Activated T-cell treated with anti-CD3 and anti-CD28 coated beads, Interleukin-2, amount 50 U/mL, for 24 hours (primary cell): ENCODE measurements at regions not wholly inside any gene's neighbourhood (a gene's known extent, or its start where the extent isn't known, plus 50 kb on each side); places are given as distances from the start of the nearest gene placed in this dataset.
"Not testable (repeated sequence)": the region's sequence is repeated elsewhere in the genome, so short reads cannot be mapped to it uniquely, and the experiment has no call there.

Source experiments
- DNase-seq: peaks from one replicate; pipeline ENCODE4 v3.0.0-alpha.2; 2020
- H3K27ac Mint-ChIP-seq: 2 replicates; pipeline ENCODE4 v1.8.0; 2020; ENCODE audit warnings: mild to moderate bottlenecking, mixed read lengths
- H3K27me3 Mint-ChIP-seq: 2 replicates; pipeline ENCODE4 v1.8.0; 2020; ENCODE audit warnings: mixed read lengths
- H3K36me3 Mint-ChIP-seq: 2 replicates; pipeline ENCODE4 v1.8.0; 2020; ENCODE audit warnings: low read depth, mixed read lengths
- H3K4me1 Mint-ChIP-seq: 2 replicates; pipeline ENCODE4 v1.8.0; 2020; ENCODE audit warnings: low read depth, mixed read lengths
- H3K4me3 Mint-ChIP-seq: 2 replicates; pipeline ENCODE4 v1.8.0; 2020; ENCODE audit warnings: mild to moderate bottlenecking, moderate library complexity, mixed read lengths
- H3K9me3 Mint-ChIP-seq: 2 replicates; pipeline ENCODE4 v1.8.0; 2020; ENCODE audit warnings: mixed read lengths

DNA sequence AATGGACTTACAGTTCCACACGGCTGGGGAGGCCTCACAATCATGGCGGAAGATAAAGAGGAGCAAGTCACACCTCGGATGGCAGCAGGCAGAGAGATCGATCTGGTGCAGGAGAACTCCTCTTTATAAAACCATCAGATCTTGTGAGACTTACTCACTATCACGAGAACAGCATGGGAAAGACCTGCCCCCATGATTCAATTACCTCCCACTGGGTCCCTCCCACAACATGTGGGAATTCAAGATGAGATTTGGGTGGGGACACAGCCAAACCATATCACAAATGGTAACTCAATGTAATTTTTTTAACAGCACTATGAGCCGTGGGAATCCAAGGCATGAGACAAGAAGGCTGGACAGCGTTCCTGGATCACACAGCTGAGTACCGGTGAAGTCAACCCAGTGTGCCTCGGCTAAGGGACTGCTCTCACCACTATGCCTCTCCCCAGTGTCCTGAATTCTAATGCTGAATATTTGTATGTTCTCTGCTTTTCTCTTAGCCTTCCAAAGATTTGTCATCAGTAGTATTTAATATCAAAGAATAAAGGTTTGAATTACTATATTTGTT is 84.3 kb downstream of the IRS2 start:
- H3K36me3 Mint-ChIP-seq, H3K9me3 Mint-ChIP-seq, DNase-seq, H3K27ac Mint-ChIP-seq, H3K4me3 Mint-ChIP-seq: not testable (repeated sequence)
- H3K4me1 Mint-ChIP-seq = peaks cover 13% of the 10 kb centered on the region
- H3K27me3 Mint-ChIP-seq = peaks cover 42% of the 10 kb centered on the region

DNA sequence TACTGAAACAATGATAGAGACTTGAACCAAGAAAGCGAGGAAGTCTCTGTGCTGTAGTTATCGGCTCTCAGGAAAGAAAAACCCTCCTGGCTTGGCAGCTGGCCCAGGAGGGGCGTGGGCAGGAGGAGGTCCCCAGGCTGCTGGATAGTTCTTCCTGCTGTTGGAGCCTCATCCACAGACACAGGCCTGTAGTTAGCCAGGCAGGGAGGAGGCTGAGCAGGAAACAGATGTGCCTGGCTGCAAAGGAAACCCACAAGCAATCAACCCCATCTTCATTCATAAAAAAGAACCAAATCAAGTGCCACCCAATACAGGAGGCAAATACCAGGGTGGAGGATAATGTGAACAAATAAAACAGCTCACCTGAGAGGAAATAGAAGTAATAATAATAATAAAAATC is 86.2 kb downstream of the IRS2 start:
- Mint-ChIP-seq H3K9me3 (no peaks in the 10 kb centered on the region), H3K27me3 (peaks cover 26% of the 10 kb centered on the region), H3K27ac (no peak overlapping the region), H3K4me3 (no peak overlapping the region), H3K4me1 (peaks cover 13% of the 10 kb centered on the region), H3K36me3 (no peaks in the 10 kb centered on the region)
- no peak for DNase-seq

DNA sequence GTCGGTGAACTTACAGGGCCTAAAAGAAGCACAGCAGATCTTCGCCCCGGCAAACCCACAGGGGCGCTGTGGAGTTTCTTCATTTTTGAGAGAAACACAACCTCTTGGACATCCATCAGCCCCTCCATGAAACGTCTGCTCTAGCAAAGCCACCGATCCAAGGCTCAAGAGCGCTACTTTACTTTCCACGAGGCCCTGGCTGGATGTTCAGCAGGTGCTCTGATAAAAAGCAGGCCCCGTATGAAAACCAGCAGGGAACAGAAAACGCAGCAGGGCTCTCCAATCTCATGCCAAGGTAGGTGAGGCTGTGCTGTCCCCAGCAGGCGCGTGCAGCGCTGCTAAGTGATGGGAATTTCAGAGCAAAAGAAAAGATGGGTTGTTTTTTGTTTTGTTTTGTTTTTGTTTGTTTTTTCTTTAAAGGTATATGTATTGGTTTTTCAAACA is 86.7 kb downstream of the IRS2 start:
- no peak overlapping the region for H3K4me3 Mint-ChIP-seq
- no peaks in the 10 kb centered on the region for H3K36me3 Mint-ChIP-seq
- no peak overlapping the region for H3K27ac Mint-ChIP-seq
- no peak for DNase-seq
- H3K27me3 Mint-ChIP-seq = peaks cover 20% of the 10 kb centered on the region
- H3K4me1 Mint-ChIP-seq = peaks cover 7% of the 10 kb centered on the region
- no peaks in the 10 kb centered on the region for H3K9me3 Mint-ChIP-seq

DNA sequence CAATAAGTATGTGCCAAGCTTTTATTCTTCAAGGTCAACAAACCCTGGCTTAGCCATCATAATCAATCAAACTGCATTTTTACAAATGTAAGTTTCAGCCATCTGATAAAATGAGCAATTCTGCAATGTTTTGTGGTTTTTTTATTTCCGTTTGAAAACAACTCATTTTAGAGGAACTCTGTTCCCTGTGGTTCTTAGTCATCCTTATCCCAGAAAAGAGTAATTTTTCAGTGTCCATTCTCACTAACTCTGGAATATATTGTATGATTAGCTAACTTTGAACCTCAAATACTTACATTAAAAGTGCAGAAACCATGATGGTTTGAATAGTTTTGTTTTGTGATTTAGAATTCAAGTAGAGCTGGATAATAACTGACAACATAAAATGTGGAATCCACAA is 87.6 kb downstream of the IRS2 start:
- no peak for DNase-seq
- Mint-ChIP-seq H3K27ac (no peak overlapping the region), H3K4me1 (peaks cover 5% of the 10 kb centered on the region), H3K4me3 (no peak overlapping the region), H3K36me3 (no peaks in the 10 kb centered on the region), H3K9me3 (no peaks in the 10 kb centered on the region), H3K27me3 (peaks cover 12% of the 10 kb centered on the region)

DNA sequence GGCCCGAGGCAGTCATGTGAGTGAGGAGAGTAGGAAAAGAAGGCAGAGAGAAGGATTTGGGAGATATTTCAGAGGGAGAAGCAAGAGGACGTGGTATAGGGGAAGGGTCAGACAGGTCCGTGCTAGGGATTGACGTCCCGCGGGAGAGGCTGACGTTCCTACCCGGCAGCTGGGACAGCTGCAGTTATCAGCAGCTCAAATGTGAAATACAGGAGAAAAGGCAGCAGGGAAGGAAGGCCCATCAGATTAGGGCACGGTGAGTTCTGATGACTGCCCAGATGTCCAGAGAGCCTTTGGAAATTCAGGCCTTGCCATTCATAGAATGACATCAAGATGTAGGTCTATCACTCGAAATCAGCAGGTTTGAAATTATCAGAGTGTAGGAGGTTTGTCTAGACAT is 88.4 kb downstream of the IRS2 start:
- peaks cover 7% of the 10 kb centered on the region for H3K27me3 Mint-ChIP-seq
- no peak overlapping the region for H3K27ac Mint-ChIP-seq

DNA sequence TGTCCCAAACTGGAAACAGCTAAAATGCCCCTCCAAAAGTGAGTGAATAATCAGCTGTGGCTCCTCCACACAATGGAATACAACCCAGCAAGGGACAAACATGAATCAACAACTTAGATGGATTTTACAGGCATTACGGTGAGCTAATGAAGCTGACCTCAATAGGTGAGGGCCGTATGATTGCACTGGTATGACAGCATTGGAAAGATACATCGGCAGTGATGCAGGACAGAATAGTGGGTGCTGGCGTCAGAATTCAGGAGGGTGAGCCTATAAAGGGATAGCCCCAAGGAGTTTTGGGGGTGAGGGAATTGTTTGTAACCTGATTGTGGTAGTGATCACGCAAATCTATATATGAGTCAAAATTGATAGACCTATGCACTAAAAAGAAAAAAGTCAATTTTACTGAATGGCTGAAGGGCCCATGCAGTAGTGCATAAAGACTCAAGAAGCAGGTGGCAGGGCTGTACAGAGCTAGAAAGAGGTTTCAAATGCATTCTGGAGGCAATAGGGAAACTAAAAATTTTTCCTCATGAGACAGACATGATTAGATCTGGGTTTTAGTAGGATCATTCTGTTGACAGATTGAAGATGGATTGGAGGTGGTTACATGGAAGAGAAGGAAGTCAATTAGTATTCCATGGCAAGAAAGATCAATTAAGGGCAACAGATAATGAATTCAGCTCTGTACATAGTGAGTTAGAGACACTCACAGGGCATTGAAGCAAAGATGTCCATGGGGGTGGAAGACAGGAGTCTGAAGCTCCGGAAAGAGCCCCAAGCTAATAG is 90.8 kb downstream of the IRS2 start:
- H3K4me3 Mint-ChIP-seq = no peak overlapping the region
- peaks cover 5% of the 10 kb centered on the region for H3K4me1 Mint-ChIP-seq
- no peaks in the 10 kb centered on the region for H3K27me3 Mint-ChIP-seq
- H3K36me3 Mint-ChIP-seq = no peaks in the 10 kb centered on the region
- DNase-seq = no peak
- no peaks in the 10 kb centered on the region for H3K9me3 Mint-ChIP-seq
- H3K27ac Mint-ChIP-seq = no peak overlapping the region

More for the DNA sequence above, 88.4 kb downstream of the IRS2 start:
- no peaks in the 10 kb centered on the region for H3K9me3 Mint-ChIP-seq
- no peak overlapping the region for H3K4me3 Mint-ChIP-seq
- no peak for DNase-seq
- H3K36me3 Mint-ChIP-seq = no peaks in the 10 kb centered on the region
- peaks cover 5% of the 10 kb centered on the region for H3K4me1 Mint-ChIP-seq

DNA sequence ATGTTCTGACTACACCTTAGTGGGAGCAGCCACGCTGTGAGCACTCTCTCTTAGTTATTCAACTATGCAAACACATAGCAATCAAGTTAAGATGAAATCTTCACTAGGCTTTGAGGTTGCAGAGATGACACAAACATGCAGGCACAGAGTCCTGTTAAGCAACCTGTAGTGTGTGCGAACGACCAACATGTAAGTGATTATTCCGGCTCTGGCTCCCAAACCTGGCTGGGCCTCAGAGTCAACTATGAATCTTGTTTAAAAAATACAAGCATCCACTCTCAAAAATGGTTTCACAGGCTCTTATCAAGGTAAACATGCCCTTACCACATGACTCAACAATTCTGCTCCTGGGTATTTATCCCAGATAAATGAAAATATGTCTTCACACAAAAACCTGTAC is 91.4 kb downstream of the IRS2 start:
- Mint-ChIP-seq H3K4me1 (peaks cover 2% of the 10 kb centered on the region), H3K36me3 (no peaks in the 10 kb centered on the region), H3K9me3 (no peaks in the 10 kb centered on the region), H3K27me3 (no peaks in the 10 kb centered on the region), H3K27ac (no peak overlapping the region), H3K4me3 (no peak overlapping the region)
- DNase-seq = no peak

DNA sequence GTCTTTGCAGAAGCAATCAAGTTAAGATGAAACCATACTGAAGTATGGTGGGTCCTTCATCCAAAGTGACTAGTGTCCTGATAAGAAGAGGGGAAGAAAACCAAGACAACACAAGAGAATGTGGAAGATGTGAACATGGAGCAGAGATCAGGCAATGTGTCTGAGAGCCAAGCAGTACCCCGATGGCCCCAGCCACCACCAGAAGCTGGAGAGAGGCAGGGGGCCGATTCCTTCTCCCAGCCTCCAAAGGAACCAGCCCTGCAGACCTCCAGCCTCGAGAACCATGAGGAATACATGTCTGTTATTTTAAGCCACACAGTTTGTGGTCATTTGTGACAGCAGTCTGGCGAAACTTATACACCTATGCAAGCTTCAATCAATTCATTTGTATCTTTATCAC is 93.2 kb downstream of the IRS2 start:
- DNase-seq = no peak
- Mint-ChIP-seq H3K9me3 (no peaks in the 10 kb centered on the region), H3K27ac (no peak overlapping the region), H3K4me3 (no peak overlapping the region), H3K27me3 (no peaks in the 10 kb centered on the region), H3K4me1 (no peaks in the 10 kb centered on the region), H3K36me3 (no peaks in the 10 kb centered on the region)

DNA sequence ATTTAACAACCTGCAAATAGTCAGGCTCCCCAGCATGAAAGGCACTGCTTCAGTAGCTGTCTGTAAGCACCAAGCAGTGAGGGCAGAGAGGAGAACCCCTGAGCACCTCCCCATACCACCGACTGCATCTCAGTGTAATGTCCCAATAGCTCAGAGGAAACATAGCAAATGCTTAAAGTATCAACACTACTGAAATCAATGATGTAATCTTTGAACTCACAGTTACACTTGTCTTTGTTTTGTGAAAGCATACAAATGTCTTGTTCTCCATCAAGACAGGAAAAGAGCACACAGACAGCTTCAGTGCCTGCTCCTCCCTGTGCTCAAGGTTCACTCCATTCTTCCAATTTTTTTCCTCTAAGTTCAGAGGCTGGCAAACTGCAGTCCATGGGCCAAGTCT is 94.7 kb downstream of the IRS2 start:
- DNase-seq = no peak
- Mint-ChIP-seq H3K4me1 (no peaks in the 10 kb centered on the region), H3K9me3 (no peaks in the 10 kb centered on the region), H3K4me3 (no peak overlapping the region), H3K27ac (no peak overlapping the region), H3K36me3 (no peaks in the 10 kb centered on the region), H3K27me3 (no peaks in the 10 kb centered on the region)

DNA sequence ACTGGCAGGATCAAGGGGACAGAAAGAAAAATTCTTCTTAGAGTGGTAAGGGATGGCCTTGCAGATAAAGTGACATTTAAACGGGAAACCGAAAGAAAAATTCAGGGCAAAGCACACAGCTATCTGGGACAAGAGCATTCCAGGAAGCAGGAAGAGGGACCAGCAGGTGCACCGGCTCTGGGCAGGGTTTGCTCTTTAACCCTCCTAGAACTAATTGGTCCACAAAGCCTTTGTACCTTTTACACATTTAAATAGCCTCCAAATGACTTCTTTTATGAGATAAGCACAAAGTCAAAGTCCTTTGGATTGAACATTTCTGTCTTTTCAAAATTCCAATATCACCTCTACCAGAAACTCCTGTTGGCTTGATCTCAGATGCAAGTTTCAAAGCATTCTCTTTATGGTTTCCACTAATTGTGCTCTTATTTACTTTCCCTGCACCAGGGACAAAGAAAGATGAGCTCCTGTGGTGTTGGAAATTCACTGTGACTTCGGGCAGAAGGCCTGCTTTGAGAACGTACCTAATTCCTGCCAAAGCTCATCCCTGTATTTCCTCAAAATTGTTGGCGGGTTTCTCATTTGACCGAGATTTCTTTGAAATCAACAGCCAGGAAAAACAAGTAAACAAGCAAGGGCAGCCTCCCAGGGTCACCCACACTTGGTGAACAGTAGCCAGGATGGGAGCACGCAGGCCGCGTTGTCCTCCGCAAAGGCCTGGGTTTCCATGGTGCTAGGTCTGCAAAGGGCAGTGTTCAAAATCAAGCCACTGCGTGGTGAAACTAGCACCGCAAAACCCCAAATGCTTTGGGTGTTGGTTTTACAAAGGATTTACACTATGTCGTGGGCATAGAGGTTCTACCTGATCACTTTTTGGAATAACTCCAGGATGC is 98.6 kb downstream of the IRS2 start:
- no peak overlapping the region for H3K4me3 Mint-ChIP-seq
- no peaks in the 10 kb centered on the region for H3K36me3 Mint-ChIP-seq
- peaks cover 6% of the 10 kb centered on the region for H3K27me3 Mint-ChIP-seq
- no peaks in the 10 kb centered on the region for H3K9me3 Mint-ChIP-seq
- no peak overlapping the region for H3K27ac Mint-ChIP-seq
- H3K4me1 Mint-ChIP-seq = no peaks in the 10 kb centered on the region
- no peak for DNase-seq

DNA sequence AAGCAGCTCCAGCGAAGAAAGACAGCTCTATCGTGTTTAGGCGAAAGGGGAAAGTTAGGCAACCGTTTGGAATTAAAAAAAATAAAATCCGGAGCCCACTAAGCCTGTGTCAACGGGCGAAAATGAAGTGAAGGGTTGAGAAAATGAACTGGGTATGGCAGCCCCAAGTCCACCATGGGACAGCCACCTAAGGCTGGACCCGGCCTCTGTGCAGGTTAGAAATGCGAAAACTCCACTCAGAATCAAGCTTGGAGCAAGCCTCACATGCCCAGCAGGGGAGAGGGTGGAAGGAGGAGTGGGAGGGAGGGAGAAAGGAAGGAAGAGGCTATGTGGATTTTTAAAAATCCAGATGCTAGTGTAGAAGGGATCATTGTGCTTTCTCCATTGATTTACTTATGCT is 101.2 kb downstream of the IRS2 start:
- H3K4me1 Mint-ChIP-seq = no peaks in the 10 kb centered on the region
- no peak for DNase-seq
- no peaks in the 10 kb centered on the region for H3K9me3 Mint-ChIP-seq
- no peak overlapping the region for H3K4me3 Mint-ChIP-seq
- no peak overlapping the region for H3K27ac Mint-ChIP-seq
- H3K27me3 Mint-ChIP-seq = peaks cover 14% of the 10 kb centered on the region
- H3K36me3 Mint-ChIP-seq = no peaks in the 10 kb centered on the region

DNA sequence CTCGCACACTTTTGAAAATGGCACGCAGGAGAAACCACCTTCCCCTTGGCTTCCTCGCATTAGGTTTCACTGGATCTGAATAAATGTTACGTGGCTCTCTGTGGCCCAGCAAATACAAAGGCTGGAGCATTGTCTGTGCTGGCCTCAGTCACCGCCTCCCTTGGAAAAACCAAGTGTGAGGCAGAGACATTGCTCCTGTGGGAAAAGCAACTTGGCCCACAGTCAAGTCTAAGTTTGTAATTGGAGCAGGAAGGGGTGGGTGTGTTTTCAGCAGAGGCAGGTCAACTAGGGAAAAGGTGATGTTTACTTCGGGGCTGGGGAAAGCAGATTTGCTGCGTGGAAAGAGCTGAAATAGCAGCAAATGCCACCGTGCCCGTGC is 101.6 kb downstream of the IRS2 start:
- H3K9me3 Mint-ChIP-seq = no peaks in the 10 kb centered on the region

DNA sequence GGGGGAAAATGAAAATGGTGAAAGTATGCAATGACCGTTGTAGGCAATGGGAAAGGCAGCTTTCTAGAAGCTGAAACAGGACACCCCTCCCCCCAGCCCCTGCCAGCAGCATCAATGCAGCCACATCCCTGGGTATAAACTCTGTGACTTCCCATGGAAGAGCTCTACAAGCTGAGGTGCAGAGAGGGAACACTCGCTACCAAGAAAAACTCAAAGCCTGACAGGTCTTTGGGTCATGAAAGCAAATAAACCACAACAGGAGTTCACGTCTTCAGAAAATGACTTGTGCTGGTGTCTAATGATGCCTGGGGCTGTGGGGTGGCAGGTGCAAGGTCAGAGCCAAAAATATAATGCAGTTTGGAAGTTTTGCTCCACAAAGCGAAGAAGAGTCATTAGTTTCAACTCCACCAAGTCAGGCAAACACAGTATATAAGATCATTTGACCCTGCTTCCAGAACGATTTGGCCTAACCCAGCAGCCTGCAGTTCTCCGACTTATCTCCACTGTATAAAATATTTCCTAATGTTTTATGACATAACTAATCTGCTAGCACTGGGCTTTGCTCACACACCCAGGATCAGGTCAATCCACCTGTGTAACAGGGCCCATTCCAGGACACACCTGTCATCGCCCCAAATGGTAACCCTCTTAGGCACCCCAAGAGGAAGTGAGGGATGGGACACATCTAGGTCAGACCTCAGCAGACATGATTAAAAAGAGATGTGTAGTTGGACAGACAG is 102.1 kb downstream of the IRS2 start:
- Mint-ChIP-seq H3K9me3 (no peaks in the 10 kb centered on the region), H3K4me1 (no peaks in the 10 kb centered on the region), H3K4me3 (no peak overlapping the region), H3K27ac (no peak overlapping the region), H3K27me3 (peaks cover 15% of the 10 kb centered on the region), H3K36me3 (no peaks in the 10 kb centered on the region)
- DNase-seq = no peak

More for the DNA sequence above, 101.6 kb downstream of the IRS2 start:
- DNase-seq = no peak
- no peaks in the 10 kb centered on the region for H3K4me1 Mint-ChIP-seq
- no peak overlapping the region for H3K27ac Mint-ChIP-seq
- H3K36me3 Mint-ChIP-seq = no peaks in the 10 kb centered on the region
- H3K4me3 Mint-ChIP-seq = no peak overlapping the region
- peaks cover 15% of the 10 kb centered on the region for H3K27me3 Mint-ChIP-seq

DNA sequence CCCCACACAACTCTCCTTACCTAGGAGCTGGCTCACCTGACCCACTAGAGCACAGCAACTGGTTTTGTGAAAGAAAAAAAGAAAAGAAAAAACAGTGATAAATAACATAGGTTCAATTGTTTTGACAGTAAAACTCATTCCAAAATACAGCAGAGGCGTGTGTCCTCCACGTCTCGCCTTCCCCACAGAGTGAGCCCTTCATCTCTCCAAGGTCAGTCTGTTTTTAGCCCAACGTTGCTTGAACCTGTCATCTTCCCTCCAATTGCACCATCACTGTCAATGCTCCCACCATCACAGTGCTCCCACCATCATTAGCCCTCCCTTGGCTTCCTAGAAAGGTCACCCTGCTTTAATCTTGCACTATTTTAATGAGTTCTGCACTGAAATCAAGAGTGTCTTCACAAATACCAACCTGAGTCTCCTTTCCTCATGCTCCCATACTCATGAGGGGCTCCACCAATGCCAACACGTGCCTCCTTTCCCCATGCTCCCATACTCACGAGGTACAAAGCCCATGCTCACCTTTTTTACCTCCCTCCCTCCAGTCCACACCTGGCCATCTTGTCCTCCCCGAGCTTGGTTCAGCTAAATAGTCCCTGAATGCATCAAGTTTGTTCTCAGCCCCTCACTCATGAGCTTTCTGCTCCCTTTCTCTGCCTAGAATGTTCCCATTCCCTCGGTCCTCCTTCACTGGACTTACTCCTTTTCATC is 103.7 kb downstream of the IRS2 start:
- H3K36me3 Mint-ChIP-seq = no peaks in the 10 kb centered on the region
- no peaks in the 10 kb centered on the region for H3K9me3 Mint-ChIP-seq
- no peak overlapping the region for H3K4me3 Mint-ChIP-seq
- DNase-seq = no peak
- H3K27me3 Mint-ChIP-seq = peaks cover 20% of the 10 kb centered on the region
- no peak overlapping the region for H3K27ac Mint-ChIP-seq
- H3K4me1 Mint-ChIP-seq = no peaks in the 10 kb centered on the region
